C4-2B (cell line): ENCODE measurements at regions not wholly inside any gene's neighbourhood (a gene's known extent, or its start where the extent isn't known, plus 50 kb on each side); places are given as distances from the start of the nearest gene placed in this dataset.
"Not testable (repeated sequence)": the region's sequence is repeated elsewhere in the genome, so short reads cannot be mapped to it uniquely, and the experiment has no call there.

ENCODE experiments used
- H3K27ac ChIP-seq: fragments of 450-650 bp; 2 replicates; pipeline ENCODE4 v1.5.1; 2017
- ZFX ChIP-seq: fragments of 450-650 bp; IDR thresholded peaks from 2 replicates; pipeline ENCODE4 v1.6.1; 2017
- TF ChIP-seq, protein P1 (sequence below): fragments of 450-650 bp; conservative IDR thresholded peaks from 2 replicates; pipeline ENCODE4 v1.5.1; 2017; ENCODE audit warnings: mild to moderate bottlenecking

- not testable (repeated sequence) for H3K27ac ChIP-seq
Measured at GRCh38 chrX:80508083-80508482, 87.8 kb downstream of the TENT5D start.

DNA sequence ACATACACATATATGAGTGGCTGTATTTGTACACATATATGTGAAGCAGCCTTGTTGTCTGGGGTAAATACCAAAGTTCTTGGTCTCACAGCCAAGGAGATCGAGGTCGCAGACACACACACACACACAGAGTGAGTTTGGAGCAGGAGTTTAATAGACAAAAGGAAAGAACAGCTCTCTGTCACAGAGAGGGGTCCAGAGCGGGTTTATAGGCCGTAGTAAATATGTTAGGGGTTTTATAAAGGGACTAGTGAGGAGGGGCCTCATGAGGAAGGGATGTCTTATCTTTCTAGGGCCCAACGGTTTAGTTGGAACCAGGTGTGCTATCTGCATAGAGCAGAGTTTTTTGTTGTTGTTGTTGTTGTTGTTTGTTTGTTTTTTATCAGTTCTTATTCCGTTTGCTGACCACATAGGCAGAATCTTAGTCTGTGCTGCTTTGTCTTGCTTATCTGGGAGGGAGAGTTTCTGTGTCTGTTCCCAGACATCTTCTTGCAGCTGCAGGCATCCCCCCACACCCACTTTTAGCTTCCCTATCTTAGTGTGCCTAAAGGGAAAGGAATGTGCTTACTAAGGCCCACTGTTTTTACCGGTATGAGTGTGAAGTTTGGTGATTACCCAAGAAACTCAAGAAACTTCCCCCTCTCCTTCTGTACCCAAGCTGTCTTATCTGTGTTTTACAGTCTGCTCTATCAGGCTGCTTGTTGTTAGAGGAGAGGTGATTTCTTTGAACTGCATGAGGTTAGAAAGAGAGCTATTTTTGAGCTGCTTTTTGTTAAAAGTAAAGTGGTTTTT, 91.9 kb downstream of the TENT5D start:
- H3K27ac ChIP-seq = no peak overlapping the region
- TF ChIP-seq, protein P1, sequence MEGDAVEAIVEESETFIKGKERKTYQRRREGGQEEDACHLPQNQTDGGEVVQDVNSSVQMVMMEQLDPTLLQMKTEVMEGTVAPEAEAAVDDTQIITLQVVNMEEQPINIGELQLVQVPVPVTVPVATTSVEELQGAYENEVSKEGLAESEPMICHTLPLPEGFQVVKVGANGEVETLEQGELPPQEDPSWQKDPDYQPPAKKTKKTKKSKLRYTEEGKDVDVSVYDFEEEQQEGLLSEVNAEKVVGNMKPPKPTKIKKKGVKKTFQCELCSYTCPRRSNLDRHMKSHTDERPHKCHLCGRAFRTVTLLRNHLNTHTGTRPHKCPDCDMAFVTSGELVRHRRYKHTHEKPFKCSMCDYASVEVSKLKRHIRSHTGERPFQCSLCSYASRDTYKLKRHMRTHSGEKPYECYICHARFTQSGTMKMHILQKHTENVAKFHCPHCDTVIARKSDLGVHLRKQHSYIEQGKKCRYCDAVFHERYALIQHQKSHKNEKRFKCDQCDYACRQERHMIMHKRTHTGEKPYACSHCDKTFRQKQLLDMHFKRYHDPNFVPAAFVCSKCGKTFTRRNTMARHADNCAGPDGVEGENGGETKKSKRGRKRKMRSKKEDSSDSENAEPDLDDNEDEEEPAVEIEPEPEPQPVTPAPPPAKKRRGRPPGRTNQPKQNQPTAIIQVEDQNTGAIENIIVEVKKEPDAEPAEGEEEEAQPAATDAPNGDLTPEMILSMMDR = no peak
- TF ChIP-seq ZFX = no peak

- no peak overlapping the region for H3K27ac ChIP-seq
- TF ChIP-seq, protein P1 = no peak
- TF ChIP-seq ZFX = no peak
Measured at GRCh38 chrX:80512924-80513323, 92.7 kb downstream of the TENT5D start.

GRCh38 chrX:80513625-80514024, 93.4 kb downstream of the TENT5D start:
- no peak overlapping the region for H3K27ac ChIP-seq
- TF ChIP-seq ZFX = no peak
- TF ChIP-seq, protein P1 = no peak

- no peak for TF ChIP-seq ZFX
- TF ChIP-seq, protein P1 = no peak
Measured at GRCh38 chrX:80537096-80537495, 116.8 kb downstream of the TENT5D start.

DNA sequence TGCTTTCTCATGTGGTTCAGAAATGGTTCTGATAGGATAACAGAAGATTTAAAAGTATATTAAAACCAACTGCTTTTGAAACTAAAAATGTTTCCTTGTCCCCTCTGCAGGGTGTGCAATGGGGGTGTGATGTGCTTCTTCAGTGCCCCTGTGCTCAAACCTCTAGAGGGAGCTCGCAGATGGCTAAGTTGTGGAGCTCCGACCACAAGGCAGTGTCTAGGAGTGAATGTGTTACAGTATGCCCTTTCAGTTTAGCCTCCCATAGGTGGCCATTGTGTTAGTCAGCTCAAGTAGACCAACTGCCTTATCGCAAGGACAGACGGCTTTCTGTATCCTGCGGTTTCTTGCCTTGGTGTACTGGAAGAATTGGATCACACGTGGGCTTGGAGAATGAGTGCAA, 130.5 kb downstream of the TENT5D start:
- TF ChIP-seq, protein P1 = peak; percentile 40
- no peak for TF ChIP-seq ZFX
- no peak overlapping the region for H3K27ac ChIP-seq

More at GRCh38 chrX:80537096-80537495, 116.8 kb downstream of the TENT5D start:
- no peak overlapping the region for H3K27ac ChIP-seq

DNA sequence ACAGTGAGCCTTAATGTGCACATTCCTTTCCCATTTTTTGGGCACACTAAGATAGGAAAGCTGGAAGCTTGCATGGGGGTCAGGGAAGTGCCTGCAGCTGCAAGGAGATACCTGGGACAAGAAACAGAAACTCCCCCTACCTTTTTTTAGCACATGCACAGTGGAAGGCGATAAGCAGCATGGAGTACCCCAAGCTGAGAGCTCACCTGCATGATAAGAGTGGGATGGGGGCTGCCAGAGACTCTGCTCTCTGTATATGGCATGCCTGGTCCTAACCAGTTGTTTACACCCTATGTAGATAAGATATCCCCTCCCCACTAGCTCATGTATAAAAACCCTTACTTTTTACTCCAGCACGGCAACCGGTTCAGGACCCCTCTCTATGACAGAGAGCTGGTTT, 135.9 kb downstream of the TENT5D start:
- no peak for TF ChIP-seq ZFX
- TF ChIP-seq, protein P1 = no peak
- no peak overlapping the region for H3K27ac ChIP-seq

- TF ChIP-seq, protein P1 = no peak
- TF ChIP-seq ZFX = no peak
- H3K27ac ChIP-seq = no peak overlapping the region
Measured at GRCh38 chrX:80572636-80573035, 152.4 kb downstream of the TENT5D start.
